ENCODE measurements at regions not wholly inside any gene's neighbourhood (a gene's known extent, or its start where the extent isn't known, plus 50 kb on each side); places are given as distances from the start of the nearest gene placed in this dataset.

DNA sequence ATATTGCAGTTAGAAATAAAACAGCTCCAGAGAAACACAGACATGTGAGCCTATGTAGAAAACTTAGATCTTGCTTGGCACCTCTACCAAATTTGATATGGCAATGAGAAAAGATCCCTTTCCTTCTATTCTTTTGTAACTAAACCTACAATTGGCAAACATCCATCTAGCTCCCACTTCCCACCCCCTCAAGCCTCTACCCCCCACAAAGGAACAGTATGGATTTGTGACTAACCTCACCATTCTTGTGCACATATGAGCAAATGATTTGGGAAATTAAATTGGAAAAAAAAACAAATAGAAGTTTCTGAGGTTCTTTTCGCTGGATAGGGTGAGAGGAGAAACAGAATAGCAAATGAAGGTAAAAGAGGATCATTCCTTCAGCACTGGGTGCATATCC is 85.8 kb upstream of the TIAM2 start:
- no peaks in the 10 kb centered on the region for H3K9me3 ChIP-seq
- H3K4me3 ChIP-seq, result no peak overlapping the region
- no peak overlapping the region for H3K27ac ChIP-seq
- TF ChIP-seq, protein P1, sequence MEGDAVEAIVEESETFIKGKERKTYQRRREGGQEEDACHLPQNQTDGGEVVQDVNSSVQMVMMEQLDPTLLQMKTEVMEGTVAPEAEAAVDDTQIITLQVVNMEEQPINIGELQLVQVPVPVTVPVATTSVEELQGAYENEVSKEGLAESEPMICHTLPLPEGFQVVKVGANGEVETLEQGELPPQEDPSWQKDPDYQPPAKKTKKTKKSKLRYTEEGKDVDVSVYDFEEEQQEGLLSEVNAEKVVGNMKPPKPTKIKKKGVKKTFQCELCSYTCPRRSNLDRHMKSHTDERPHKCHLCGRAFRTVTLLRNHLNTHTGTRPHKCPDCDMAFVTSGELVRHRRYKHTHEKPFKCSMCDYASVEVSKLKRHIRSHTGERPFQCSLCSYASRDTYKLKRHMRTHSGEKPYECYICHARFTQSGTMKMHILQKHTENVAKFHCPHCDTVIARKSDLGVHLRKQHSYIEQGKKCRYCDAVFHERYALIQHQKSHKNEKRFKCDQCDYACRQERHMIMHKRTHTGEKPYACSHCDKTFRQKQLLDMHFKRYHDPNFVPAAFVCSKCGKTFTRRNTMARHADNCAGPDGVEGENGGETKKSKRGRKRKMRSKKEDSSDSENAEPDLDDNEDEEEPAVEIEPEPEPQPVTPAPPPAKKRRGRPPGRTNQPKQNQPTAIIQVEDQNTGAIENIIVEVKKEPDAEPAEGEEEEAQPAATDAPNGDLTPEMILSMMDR (IDR thresholded peaks at IDR 0.05), result no peak
- H3K4me1 ChIP-seq, result no peaks in the 10 kb centered on the region
- intact Hi-C loops (cut with DNase I), result no loop called here
- no peaks in the 10 kb centered on the region for H3K27me3 ChIP-seq
- DNase-seq (no peak), ATAC-seq (no peak)
- peaks cover 0 to 12% of the 10 kb centered on the region in 2 donors for H3K36me3 ChIP-seq

DNA sequence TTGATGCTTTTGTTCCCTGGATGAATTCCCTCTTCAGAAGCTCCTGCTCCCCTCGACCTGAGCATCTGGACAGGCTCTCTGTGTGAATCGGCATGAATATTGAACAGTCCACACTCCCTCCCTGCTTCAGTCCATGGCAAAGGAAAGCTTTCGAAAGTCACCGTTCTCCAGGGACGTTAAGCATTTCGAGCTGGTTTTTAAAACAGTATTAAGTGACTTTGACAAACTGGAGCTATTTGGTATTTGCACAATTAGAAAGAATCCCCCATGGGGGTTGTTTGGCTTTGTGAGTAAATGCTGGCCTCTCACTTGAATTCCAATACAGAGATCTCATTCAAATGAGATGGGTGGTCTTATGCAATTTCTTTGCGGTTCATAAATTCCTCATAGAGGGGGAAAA is 85.3 kb upstream of the TIAM2 start:
- intact Hi-C loops (cut with DNase I), result no loop called here
- Histone ChIP-seq H3K27ac (no peak overlapping the region), H3K27me3 (no peaks in the 10 kb centered on the region), H3K4me3 (no peak overlapping the region), H3K9me3 (no peaks in the 10 kb centered on the region), H3K36me3 (peaks cover 0 to 12% of the 10 kb centered on the region in 2 donors), H3K4me1 (no peaks in the 10 kb centered on the region)
- TF ChIP-seq, protein P1 (IDR thresholded peaks at IDR 0.05), result no peak
- DNase-seq, result no peak
- ATAC-seq, result no peak

GRCh38 chr6:154914288-154914687 is 80.8 kb upstream of the TIAM2 start:
- H3K27ac ChIP-seq, result no peak overlapping the region
- ATAC-seq, result no peak
- H3K9me3 ChIP-seq, result no peaks in the 10 kb centered on the region
- no peak for DNase-seq
- H3K4me1 ChIP-seq, result no peaks in the 10 kb centered on the region
- TF ChIP-seq, protein P1 (IDR thresholded peaks at IDR 0.05), result no peak
- no peaks in the 10 kb centered on the region for H3K27me3 ChIP-seq
- peaks cover 0 to 9% of the 10 kb centered on the region in 2 donors for H3K36me3 ChIP-seq
- intact Hi-C loops (cut with DNase I), result no loop called here
- H3K4me3 ChIP-seq, result no peak overlapping the region

DNA sequence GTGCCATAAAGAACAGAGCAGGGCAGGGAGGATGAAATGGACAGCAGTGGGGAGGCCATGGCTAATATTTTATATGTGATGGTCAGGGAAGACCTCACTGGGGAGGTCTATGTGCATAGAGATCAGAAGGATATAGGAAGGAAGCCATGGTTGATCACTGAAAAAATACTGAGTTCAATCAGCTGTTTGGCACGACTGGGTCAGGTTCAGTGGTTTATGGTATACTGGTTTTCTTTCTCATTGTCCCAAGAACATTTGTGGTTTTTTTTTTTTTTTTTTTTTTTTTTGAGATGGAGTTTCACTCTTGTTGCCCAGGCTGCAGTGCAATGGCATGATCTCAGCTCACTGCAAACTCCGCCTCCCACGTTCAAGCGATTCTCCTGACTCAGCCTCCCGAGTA is 78.3 kb upstream of the TIAM2 start:
- no peak for ATAC-seq
- Histone ChIP-seq H3K36me3 (peaks cover 0 to under 1% of the 10 kb centered on the region in 2 donors), H3K27ac (no peak overlapping the region), H3K27me3 (no peaks in the 10 kb centered on the region), H3K4me1 (no peaks in the 10 kb centered on the region), H3K4me3 (no peak overlapping the region), H3K9me3 (no peaks in the 10 kb centered on the region)
- intact Hi-C loops (cut with DNase I), result no loop called here
- DNase-seq, result no peak
- TF ChIP-seq, protein P1 (IDR thresholded peaks at IDR 0.05), result no peak

- TF ChIP-seq, protein P1 (IDR thresholded peaks at IDR 0.05), result no peak
- Histone ChIP-seq H3K27ac (no peak overlapping the region), H3K36me3 (no peaks in the 10 kb centered on the region), H3K4me1 (no peaks in the 10 kb centered on the region), H3K9me3 (no peaks in the 10 kb centered on the region), H3K27me3 (no peaks in the 10 kb centered on the region), H3K4me3 (no peak overlapping the region)
- intact Hi-C loops (cut with DNase I), result no loop called here
- ATAC-seq (no peak), DNase-seq (no peak)
Observed at GRCh38 chr6:154917941-154918340, 77.2 kb upstream of the TIAM2 start.

Data from left lung (tissue), 4 donors.